ENCODE measurements at regions not wholly inside any gene's neighbourhood (a gene's known extent, or its start where the extent isn't known, plus 50 kb on each side); places are given as distances from the start of the nearest gene placed in this dataset.

DNA sequence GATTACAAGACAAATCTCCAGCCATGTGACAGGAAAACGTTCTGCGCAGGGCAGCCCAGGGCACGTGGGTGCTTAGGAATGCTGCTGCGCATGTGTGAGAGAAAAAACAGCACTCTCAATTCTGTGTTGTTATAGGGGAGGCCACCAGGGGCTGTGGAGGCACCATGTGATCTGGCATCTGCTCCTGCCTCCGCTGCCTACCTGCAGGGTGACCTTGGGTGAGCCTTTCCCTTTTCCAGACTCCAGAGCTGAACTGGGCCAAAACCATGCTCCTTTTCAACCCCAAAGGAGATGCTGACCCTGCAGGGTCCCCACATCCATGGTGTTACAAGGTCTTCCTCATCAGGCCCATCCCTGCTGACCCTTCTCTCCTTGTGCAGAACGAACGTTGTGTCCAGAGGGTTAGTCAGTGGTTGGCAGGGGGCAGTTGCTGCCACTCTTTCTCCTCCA lies 81.5 kb upstream of the RASGRF1 start:
- Histone ChIP-seq H3K9me3 (ENCODE audit: insufficient read depth, low read length, severe bottlenecking) (no peaks in the 10 kb centered on the region), H3K4me3 (ENCODE audit: low read depth in 1 of 2, low read length in 2 of 2) (no peak overlapping the region), H3K79me2 (ENCODE audit: insufficient read depth, low read length) (no peaks in the 10 kb centered on the region), H3K36me3 (ENCODE audit: insufficient read depth, low read length) (no peaks in the 10 kb centered on the region), H3K27me3 (ENCODE audit: insufficient read depth, low read length, poor library complexity) (peaks cover 9% of the 10 kb centered on the region), H3K4me2 (ENCODE audit: insufficient read depth, low read length) (no peak overlapping the region), H2AFZ (ENCODE audit: low read depth, low read length) (no peak overlapping the region), H3K9ac (ENCODE audit: low read depth, low read length) (no peak overlapping the region), H3K27ac (ENCODE audit: low read length) (no peak overlapping the region), H3K4me1 (ENCODE audit: insufficient read depth, low read length) (no peaks in the 10 kb centered on the region), H4K20me1 (ENCODE audit: insufficient read depth, low read length) (no peaks in the 10 kb centered on the region)
- TF ChIP-seq EZH2 (IDR thresholded peaks at IDR 0.05; ENCODE audit: borderline replicate concordance, low read depth, low read length, severe bottlenecking), result no peak
- TF ChIP-seq, protein P1, sequence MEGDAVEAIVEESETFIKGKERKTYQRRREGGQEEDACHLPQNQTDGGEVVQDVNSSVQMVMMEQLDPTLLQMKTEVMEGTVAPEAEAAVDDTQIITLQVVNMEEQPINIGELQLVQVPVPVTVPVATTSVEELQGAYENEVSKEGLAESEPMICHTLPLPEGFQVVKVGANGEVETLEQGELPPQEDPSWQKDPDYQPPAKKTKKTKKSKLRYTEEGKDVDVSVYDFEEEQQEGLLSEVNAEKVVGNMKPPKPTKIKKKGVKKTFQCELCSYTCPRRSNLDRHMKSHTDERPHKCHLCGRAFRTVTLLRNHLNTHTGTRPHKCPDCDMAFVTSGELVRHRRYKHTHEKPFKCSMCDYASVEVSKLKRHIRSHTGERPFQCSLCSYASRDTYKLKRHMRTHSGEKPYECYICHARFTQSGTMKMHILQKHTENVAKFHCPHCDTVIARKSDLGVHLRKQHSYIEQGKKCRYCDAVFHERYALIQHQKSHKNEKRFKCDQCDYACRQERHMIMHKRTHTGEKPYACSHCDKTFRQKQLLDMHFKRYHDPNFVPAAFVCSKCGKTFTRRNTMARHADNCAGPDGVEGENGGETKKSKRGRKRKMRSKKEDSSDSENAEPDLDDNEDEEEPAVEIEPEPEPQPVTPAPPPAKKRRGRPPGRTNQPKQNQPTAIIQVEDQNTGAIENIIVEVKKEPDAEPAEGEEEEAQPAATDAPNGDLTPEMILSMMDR (IDR thresholded peaks at IDR 0.05; ENCODE audit: borderline replicate concordance, extremely low read depth, low read length, poor library complexity, severe bottlenecking), result no peak
- no peak for ATAC-seq (ENCODE audit: insufficient read depth, low read depth)
- DNase-seq, result no peak

DNA sequence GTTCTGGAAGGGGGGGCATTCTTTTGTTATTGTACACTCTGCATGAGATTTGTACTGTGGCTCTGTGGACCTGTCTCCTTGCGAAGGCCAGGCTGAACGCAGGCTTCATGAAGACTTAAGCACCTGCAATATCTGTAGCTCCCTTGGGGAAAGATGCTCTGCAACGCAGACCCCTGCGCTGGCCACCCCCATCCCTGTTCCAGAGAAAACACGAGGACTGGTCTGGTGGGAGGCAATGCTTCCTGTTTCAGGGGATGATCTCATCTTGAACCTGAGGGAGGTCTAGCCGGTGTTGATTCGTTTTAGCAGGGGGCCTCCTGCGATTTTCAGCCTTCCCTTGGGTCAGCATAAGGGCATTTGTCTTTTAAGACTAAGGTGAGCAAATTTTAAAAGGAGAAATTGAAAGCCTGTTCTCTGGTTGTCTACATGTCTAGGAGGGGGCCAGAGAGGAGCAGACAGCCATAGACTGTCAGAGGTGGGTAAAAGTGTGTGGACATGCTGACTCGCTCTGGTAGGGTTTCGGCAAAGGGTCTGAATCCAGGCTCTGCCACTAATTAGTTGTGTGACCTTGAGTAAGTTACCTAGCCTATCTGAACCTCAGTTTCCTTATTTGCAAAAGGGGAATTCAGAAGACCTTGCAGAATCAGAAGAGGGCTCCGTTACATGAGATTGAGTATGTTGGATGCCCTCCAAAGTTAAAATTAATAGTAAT lies 80.9 kb upstream of the RASGRF1 start:
- Histone ChIP-seq H2AFZ (ENCODE audit: low read depth, low read length) (no peak overlapping the region), H3K36me3 (ENCODE audit: insufficient read depth, low read length) (no peaks in the 10 kb centered on the region), H3K9ac (ENCODE audit: low read depth, low read length) (no peak overlapping the region), H3K4me2 (ENCODE audit: insufficient read depth, low read length) (no peak overlapping the region), H3K4me3 (ENCODE audit: low read depth in 1 of 2, low read length in 2 of 2) (no peak overlapping the region), H4K20me1 (ENCODE audit: insufficient read depth, low read length) (no peaks in the 10 kb centered on the region), H3K27ac (ENCODE audit: low read length) (no peak overlapping the region), H3K27me3 (ENCODE audit: insufficient read depth, low read length, poor library complexity) (peaks cover 9% of the 10 kb centered on the region), H3K9me3 (ENCODE audit: insufficient read depth, low read length, severe bottlenecking) (no peaks in the 10 kb centered on the region), H3K4me1 (ENCODE audit: insufficient read depth, low read length) (no peaks in the 10 kb centered on the region), H3K79me2 (ENCODE audit: insufficient read depth, low read length) (no peaks in the 10 kb centered on the region)
- ATAC-seq (ENCODE audit: insufficient read depth, low read depth), result no peak
- no peak for DNase-seq
- no peak for TF ChIP-seq EZH2 (IDR thresholded peaks at IDR 0.05; ENCODE audit: borderline replicate concordance, low read depth, low read length, severe bottlenecking)
- TF ChIP-seq, protein P1 (IDR thresholded peaks at IDR 0.05; ENCODE audit: borderline replicate concordance, extremely low read depth, low read length, poor library complexity, severe bottlenecking), result no peak

DNA sequence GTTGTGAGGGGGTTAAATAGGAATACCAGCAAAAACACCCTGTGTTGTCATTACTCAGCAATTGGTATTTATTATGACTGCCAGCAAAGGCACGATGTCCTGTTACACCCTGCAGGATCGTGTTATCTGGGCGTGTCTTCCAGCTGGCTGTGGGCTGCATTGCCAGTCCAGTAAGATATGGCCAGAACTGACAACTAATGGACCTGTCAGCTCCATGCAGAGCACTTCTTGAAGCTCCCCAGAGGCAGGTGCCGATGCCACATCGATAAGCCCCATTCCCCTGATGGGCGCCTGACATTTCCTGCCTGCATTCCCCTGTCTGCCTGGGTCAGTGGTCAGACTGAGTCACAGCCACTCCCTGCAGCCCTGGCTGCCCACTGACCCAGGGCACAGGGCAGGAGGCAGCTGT lies 79.7 kb upstream of the RASGRF1 start:
- no peak overlapping the region for H3K4me2 ChIP-seq (ENCODE audit: insufficient read depth, low read length)
- no peaks in the 10 kb centered on the region for H3K36me3 ChIP-seq (ENCODE audit: insufficient read depth, low read length)
- TF ChIP-seq, protein P1 (IDR thresholded peaks at IDR 0.05; ENCODE audit: borderline replicate concordance, extremely low read depth, low read length, poor library complexity, severe bottlenecking), result no peak
- no peak for TF ChIP-seq EZH2 (IDR thresholded peaks at IDR 0.05; ENCODE audit: borderline replicate concordance, low read depth, low read length, severe bottlenecking)
- no peaks in the 10 kb centered on the region for H3K4me1 ChIP-seq (ENCODE audit: insufficient read depth, low read length)
- H3K4me3 ChIP-seq (ENCODE audit: low read depth in 1 of 2, low read length in 2 of 2), result no peak overlapping the region
- H3K27ac ChIP-seq (ENCODE audit: low read length), result no peak overlapping the region
- H3K79me2 ChIP-seq (ENCODE audit: insufficient read depth, low read length), result no peaks in the 10 kb centered on the region
- ATAC-seq (ENCODE audit: insufficient read depth, low read depth) (no peak), DNase-seq (no peak)
- no peaks in the 10 kb centered on the region for H3K9me3 ChIP-seq (ENCODE audit: insufficient read depth, low read length, severe bottlenecking)
- H2AFZ ChIP-seq (ENCODE audit: low read depth, low read length), result no peak overlapping the region
- H3K9ac ChIP-seq (ENCODE audit: low read depth, low read length), result no peak overlapping the region
- peaks cover 9% of the 10 kb centered on the region for H3K27me3 ChIP-seq (ENCODE audit: insufficient read depth, low read length, poor library complexity)
- H4K20me1 ChIP-seq (ENCODE audit: insufficient read depth, low read length), result no peaks in the 10 kb centered on the region
